HCT116 (cell line): ENCODE measurements at regions not wholly inside any gene's neighbourhood (a gene's known extent, or its start where the extent isn't known, plus 50 kb on each side); places are given as distances from the start of the nearest gene placed in this dataset.

Source experiments
- ATAC-seq: fragments of 200-7000 bp; cut with Tn5 transposase; 2 replicates; pipeline ENCODE4 v1.9.1; 2020; ENCODE audit warnings: mild to moderate bottlenecking, moderate library complexity
- BruUV-seq: library from RNA; stranded (reverse); fragments of 400-500 nt; replicated peaks from 2 replicates; lab custom pipeline; 2021; lab: Mats Ljungman, UMichigan
- CTCF ChIA-PET: fragments of 300-600 bp; sonication (Branson Sonifier 250); formaldehyde crosslinking; loops from one replicate; lab custom pipeline; 2021; ENCODE audit warnings: antibody characterized with exemption; lab: Charles Lee
- POLR2A ChIA-PET: fragments of 300-600, 350-600 bp; sonication (Branson Sonifier 250); formaldehyde crosslinking; loops from one replicate; lab custom pipeline; 2021; ENCODE audit warnings: antibody characterized with exemption; lab: Charles Lee
- RAD21 ChIA-PET, 2 experiments: fragments of 300-600 bp; sonication (Branson Sonifier 250); formaldehyde crosslinking; loops; one replicate each; lab custom pipeline; 2023; ENCODE audit warnings: low total read pairs in 2 of 2; ENCODE audit not compliant: uncharacterized antibody in 2 of 2, unreplicated experiment in 2 of 2, low non-redundant PET in 1 of 2; lab: Charles Lee
- DNase-seq: peaks from one replicate; pipeline ENCODE4 v3.0.0-alpha.2; 2010; ENCODE audit warnings: low read depth, low spot score
- H2AFZ ChIP-seq: fragments of 200-600 bp; shearing (Covaris generic), sonication (generic); 2 replicates; pipeline ENCODE4 v1.6.1; 2017; ENCODE audit warnings: low read depth, mixed run types, mixed read lengths, antibody characterized with exemption, low read length; ENCODE audit not compliant: poor library complexity, severe bottlenecking
- H3K27ac ChIP-seq: 2 replicates; pipeline ENCODE4 v1.5.1; 2012; ENCODE audit warnings: low read depth, low read length
- H3K27me3 ChIP-seq: fragments of 200-600 bp; sonication (generic); 2 replicates; pipeline ENCODE4 v1.6.1; 2016; ENCODE audit warnings: mixed run types, low read length, mixed read lengths; ENCODE audit not compliant: insufficient read depth
- H3K36me3 ChIP-seq, 2 experiments: fragments of 200-500 bp in 1 of 2; fragments of 200-600 bp in 1 of 2; sonication (Bioruptor generic) in 1 of 2; sonication (generic) in 1 of 2; 2 replicates each; pipeline versions ENCODE4 v1.5.1 to v1.6.1; 2014 to 2016; ENCODE audit warnings: low read length in 2 of 2, inconsistent platforms in 1 of 2, mixed read lengths in 1 of 2, mixed run types in 1 of 2; ENCODE audit not compliant: insufficient read depth in 2 of 2, control insufficient read depth in 1 of 2
- H3K4me1 ChIP-seq, 2 experiments: fragments of 200-600 bp in 1 of 2; sonication (generic) in 1 of 2; 2 replicates each; pipeline versions ENCODE4 v1.5.1 to v1.6.1; 2012 to 2017; ENCODE audit warnings: low read length in 2 of 2, inconsistent platforms in 1 of 2, mild to moderate bottlenecking in 1 of 2, mixed read lengths in 1 of 2, mixed run types in 1 of 2, moderate library complexity in 1 of 2; ENCODE audit not compliant: insufficient read depth in 2 of 2, control insufficient read depth in 1 of 2
- H3K4me2 ChIP-seq: fragments of 200-600 bp; sonication (generic); 2 replicates; pipeline ENCODE4 v1.6.1; 2017; ENCODE audit warnings: mixed run types, low read length, mixed read lengths
- H3K4me3 ChIP-seq, 2 experiments: fragments of 200-600 bp in 1 of 2; sonication (generic) in 1 of 2; replicated peaks in 1 of 2; 2 replicates each; pipeline ENCODE4 v1.5.1; 2011 to 2016; ENCODE audit warnings: low read length in 2 of 2, control low read depth in 1 of 2, low read depth in 1 of 2, mild to moderate bottlenecking in 1 of 2, mixed read lengths in 1 of 2, mixed run types in 1 of 2
- H3K79me2 ChIP-seq: fragments of 200-600 bp; sonication (generic); 2 replicates; pipeline ENCODE4 v1.6.1; 2017; ENCODE audit warnings: mild to moderate bottlenecking, mixed run types, low read length, moderate library complexity, mixed read lengths; ENCODE audit not compliant: insufficient read depth
- H3K9ac ChIP-seq: fragments of 200-600 bp; sonication (generic); 2 replicates; pipeline ENCODE4 v1.6.1; 2016; ENCODE audit warnings: low read length, mixed read lengths
- H3K9me2 ChIP-seq: fragments of 200-600 bp; sonication (generic), shearing (Covaris generic); 2 replicates; pipeline ENCODE4 v1.6.1; 2017; ENCODE audit warnings: mixed run types, mild to moderate bottlenecking, moderate library complexity; ENCODE audit not compliant: insufficient read depth
- H3K9me3 ChIP-seq, 2 experiments: fragments of 200-500 bp in 1 of 2; fragments of 200-600 bp in 1 of 2; sonication (Bioruptor generic) in 1 of 2; sonication (generic) in 1 of 2; 2 replicates each; pipeline ENCODE4 v1.6.1; 2014 to 2017; ENCODE audit warnings: low read length in 2 of 2, mixed read lengths in 2 of 2, inconsistent platforms in 1 of 2, low read depth in 1 of 2, mild to moderate bottlenecking in 1 of 2, mixed run types in 1 of 2, moderate library complexity in 1 of 2; ENCODE audit not compliant: control insufficient read depth in 1 of 2, insufficient read depth in 1 of 2
- H4K20me1 ChIP-seq: fragments of 200-600 bp; sonication (generic), shearing (Covaris generic); 2 replicates; pipeline ENCODE4 v1.6.1; 2017; ENCODE audit warnings: mixed run types, mild to moderate bottlenecking, moderate library complexity; ENCODE audit not compliant: insufficient read depth
- CEBPB ChIP-seq: IDR thresholded peaks from 2 replicates; pipeline ENCODE4 v1.6.1; 2012; ENCODE audit warnings: low read depth
- ELF1 ChIP-seq: IDR thresholded peaks from 2 replicates; pipeline ENCODE4 v1.6.1; 2012; ENCODE audit warnings: low read depth, borderline replicate concordance
- EZH2phosphoT487 ChIP-seq: fragments of 200-600 bp; IDR thresholded peaks from 2 replicates; pipeline ENCODE4 v1.6.1; 2018; ENCODE audit warnings: antibody characterized with exemption, borderline replicate concordance
- FOSL1 ChIP-seq: IDR thresholded peaks from 2 replicates; pipeline ENCODE4 v1.6.1; 2012; ENCODE audit warnings: low read depth
- JUND ChIP-seq: IDR thresholded peaks from 2 replicates; pipeline ENCODE4 v1.6.1; 2012
- POLR2A ChIP-seq: IDR thresholded peaks from 2 replicates; pipeline ENCODE4 v1.7.0; 2011; ENCODE audit warnings: borderline replicate concordance; ENCODE audit not compliant: insufficient read depth, insufficient read length; ENCODE audit errors: extremely low read depth
- RAD21 ChIP-seq: IDR thresholded peaks from 2 replicates; pipeline ENCODE4 v1.6.1; 2012; ENCODE audit warnings: low read depth, mild to moderate bottlenecking
- REST ChIP-seq: IDR thresholded peaks from 2 replicates; pipeline ENCODE4 v1.6.1; 2012; ENCODE audit warnings: low read depth
- SIN3A ChIP-seq: IDR thresholded peaks from 2 replicates; pipeline ENCODE4 v1.6.1; 2012; ENCODE audit warnings: low read depth
- SP1 ChIP-seq: IDR thresholded peaks from 2 replicates; pipeline ENCODE4 v1.6.1; 2012; ENCODE audit warnings: low read depth
- SRF ChIP-seq: IDR thresholded peaks from 2 replicates; pipeline ENCODE4 v1.6.1; 2012; ENCODE audit warnings: low read depth
- TCF7L2 ChIP-seq: IDR thresholded peaks from 2 replicates; pipeline ENCODE4 v1.7.0; 2011; ENCODE audit warnings: borderline replicate concordance, inconsistent platforms; ENCODE audit not compliant: insufficient read depth, insufficient read length; ENCODE audit errors: extremely low read depth
- YY1 ChIP-seq: IDR thresholded peaks from 2 replicates; pipeline ENCODE4 v1.6.1; 2011; ENCODE audit warnings: low read length, low read depth, moderate library complexity, mild to moderate bottlenecking; ENCODE audit not compliant: insufficient replicate concordance; ENCODE audit errors: extremely low read depth
- ZBTB33 ChIP-seq: IDR thresholded peaks from 2 replicates; pipeline ENCODE4 v1.6.1; 2011; ENCODE audit warnings: mild to moderate bottlenecking, low read length, moderate library complexity; ENCODE audit not compliant: insufficient replicate concordance; ENCODE audit errors: extremely low read depth
- intact Hi-C: fragments of 100-400 bp; cut with micrococcal nuclease; formaldehyde crosslinking; loops from 2 replicates; pipeline ENCODE4 v1.10.0; 2022

- H3K9ac ChIP-seq = no peak overlapping the region
Measured at GRCh38 chr15:72964542-72964941, 87.7 kb upstream of the NEO1 start.

More at GRCh38 chr15:72964542-72964941, 87.7 kb upstream of the NEO1 start:
- Histone ChIP-seq H3K4me3 (no peak overlapping the region), H3K4me1 (no peaks in the 10 kb centered on the region), H3K36me3 (no peaks in the 10 kb centered on the region), H4K20me1 (no peaks in the 10 kb centered on the region), H2AFZ (no peak overlapping the region), H3K9me2 (no peaks in the 10 kb centered on the region), H3K9me3 (no peaks in the 10 kb centered on the region; a peak in 1 of 4 replicates), H3K27ac (no peak overlapping the region), H3K27me3 (no peaks in the 10 kb centered on the region), H3K79me2 (no peaks in the 10 kb centered on the region), H3K4me2 (no peak overlapping the region)
- CTCF ChIA-PET = no interaction called here
- DNase-seq (no peak), ATAC-seq (no peak)
- TF ChIP-seq TCF7L2 (no peak), YY1 (no peak), ELF1 (no peak), SP1 (no peak), FOSL1 (no peak), SRF (no peak), RAD21 (no peak), ZBTB33 (no peak), POLR2A (no peak), CEBPB (no peak), JUND (no peak), REST (no peak), EZH2phosphoT487 (no peak), SIN3A (no peak)
- intact Hi-C loops = no loop called here
- POLR2A ChIA-PET = no interaction called here
- RAD21 ChIA-PET = no interaction called here
- no TSS peak for BruUV-seq
